Sigmoid colon (tissue), 4 donors: ENCODE measurements at regions not wholly inside any gene's neighbourhood (a gene's known extent, or its start where the extent isn't known, plus 50 kb on each side); places are given as distances from the start of the nearest gene placed in this dataset.

Experiments
- POLR2AphosphoS5 ChIP-seq, 4 donors: sonication (generic); formaldehyde crosslinking; IDR thresholded peaks; one replicate each; pipeline ENCODE4 v1.6.1; 2017; ENCODE audit warnings: antibody characterized with exemption in 4 of 4
- TF ChIP-seq, protein P1 (sequence below), 4 experiments: fragments of 450-650 bp in 3 of 4; fragments of 200-600 bp in 1 of 4; IDR thresholded peaks; one replicate each; pipeline ENCODE4 v1.5.1; 2016 to 2019; ENCODE audit warnings: antibody characterized with exemption in 4 of 4, mild to moderate bottlenecking in 3 of 4, moderate library complexity in 2 of 4

DNA sequence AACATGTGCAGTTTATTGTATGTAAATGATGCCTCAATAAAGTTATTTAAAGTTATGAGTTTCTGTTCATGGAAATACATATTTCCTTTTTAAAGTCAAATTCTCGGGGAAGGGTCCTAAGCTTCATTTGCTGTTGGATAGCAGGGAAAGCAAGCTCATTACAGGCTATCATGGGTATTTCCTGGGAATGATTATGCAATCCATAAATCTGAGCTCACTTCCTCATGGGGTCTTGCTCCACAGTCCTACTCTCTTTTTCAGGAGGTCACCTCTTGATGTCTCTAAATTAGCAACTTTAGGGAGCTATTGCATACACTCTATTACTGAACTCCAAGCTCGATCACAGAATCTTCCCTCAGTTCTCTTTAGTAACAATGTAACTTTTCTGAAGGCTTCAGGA lies 69.9 kb upstream of the TP63 start:
- TF ChIP-seq, protein P1, sequence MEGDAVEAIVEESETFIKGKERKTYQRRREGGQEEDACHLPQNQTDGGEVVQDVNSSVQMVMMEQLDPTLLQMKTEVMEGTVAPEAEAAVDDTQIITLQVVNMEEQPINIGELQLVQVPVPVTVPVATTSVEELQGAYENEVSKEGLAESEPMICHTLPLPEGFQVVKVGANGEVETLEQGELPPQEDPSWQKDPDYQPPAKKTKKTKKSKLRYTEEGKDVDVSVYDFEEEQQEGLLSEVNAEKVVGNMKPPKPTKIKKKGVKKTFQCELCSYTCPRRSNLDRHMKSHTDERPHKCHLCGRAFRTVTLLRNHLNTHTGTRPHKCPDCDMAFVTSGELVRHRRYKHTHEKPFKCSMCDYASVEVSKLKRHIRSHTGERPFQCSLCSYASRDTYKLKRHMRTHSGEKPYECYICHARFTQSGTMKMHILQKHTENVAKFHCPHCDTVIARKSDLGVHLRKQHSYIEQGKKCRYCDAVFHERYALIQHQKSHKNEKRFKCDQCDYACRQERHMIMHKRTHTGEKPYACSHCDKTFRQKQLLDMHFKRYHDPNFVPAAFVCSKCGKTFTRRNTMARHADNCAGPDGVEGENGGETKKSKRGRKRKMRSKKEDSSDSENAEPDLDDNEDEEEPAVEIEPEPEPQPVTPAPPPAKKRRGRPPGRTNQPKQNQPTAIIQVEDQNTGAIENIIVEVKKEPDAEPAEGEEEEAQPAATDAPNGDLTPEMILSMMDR (IDR thresholded peaks at IDR 0.05) = no peak
- no peak for TF ChIP-seq POLR2AphosphoS5 (IDR thresholded peaks at IDR 0.05)
